ENCODE measurements at regions not wholly inside any gene's neighbourhood (a gene's known extent, or its start where the extent isn't known, plus 50 kb on each side); places are given as distances from the start of the nearest gene placed in this dataset.

GRCh38 chr11:134684576-134684975 lies 272.5 kb upstream of the B3GAT1 start:
- TF ChIP-seq CTCF (IDR thresholded peaks at IDR 0.05), result no peak
- TF ChIP-seq POLR2AphosphoS5 (IDR thresholded peaks at IDR 0.05; ENCODE audit: low read depth, low read length), result no peak
- no peak for TF ChIP-seq SIN3A (IDR thresholded peaks at IDR 0.05; ENCODE audit: borderline replicate concordance, insufficient read depth, low read depth, low read length)
- no peak for TF ChIP-seq TCF7L2 (IDR thresholded peaks at IDR 0.05; ENCODE audit: low read depth, low read length)
- no peak for TF ChIP-seq REST (IDR thresholded peaks at IDR 0.05; ENCODE audit: insufficient read depth in 1 of 2, low read depth in 2 of 2, low read length in 1 of 2)

All from Panc1 (cell line).